Activated T-cell treated with anti-CD3 and anti-CD28 coated beads for 24 hours (primary cell): ENCODE measurements at regions not wholly inside any gene's neighbourhood (a gene's known extent, or its start where the extent isn't known, plus 50 kb on each side); places are given as distances from the start of the nearest gene placed in this dataset.
"Not testable (repeated sequence)": the region's sequence is repeated elsewhere in the genome, so short reads cannot be mapped to it uniquely, and the experiment has no call there.

Experiments used
- DNase-seq: peaks from one replicate; pipeline ENCODE4 v3.0.0-alpha.2; 2020; ENCODE audit warnings: low read depth

GRCh38 chr2:145010635-145011034, 490.7 kb upstream of the ZEB2 start:
- DNase-seq: no peak

GRCh38 chr2:145007960-145008263, 488.0 kb upstream of the ZEB2 start:
- DNase-seq: no peak

DNA sequence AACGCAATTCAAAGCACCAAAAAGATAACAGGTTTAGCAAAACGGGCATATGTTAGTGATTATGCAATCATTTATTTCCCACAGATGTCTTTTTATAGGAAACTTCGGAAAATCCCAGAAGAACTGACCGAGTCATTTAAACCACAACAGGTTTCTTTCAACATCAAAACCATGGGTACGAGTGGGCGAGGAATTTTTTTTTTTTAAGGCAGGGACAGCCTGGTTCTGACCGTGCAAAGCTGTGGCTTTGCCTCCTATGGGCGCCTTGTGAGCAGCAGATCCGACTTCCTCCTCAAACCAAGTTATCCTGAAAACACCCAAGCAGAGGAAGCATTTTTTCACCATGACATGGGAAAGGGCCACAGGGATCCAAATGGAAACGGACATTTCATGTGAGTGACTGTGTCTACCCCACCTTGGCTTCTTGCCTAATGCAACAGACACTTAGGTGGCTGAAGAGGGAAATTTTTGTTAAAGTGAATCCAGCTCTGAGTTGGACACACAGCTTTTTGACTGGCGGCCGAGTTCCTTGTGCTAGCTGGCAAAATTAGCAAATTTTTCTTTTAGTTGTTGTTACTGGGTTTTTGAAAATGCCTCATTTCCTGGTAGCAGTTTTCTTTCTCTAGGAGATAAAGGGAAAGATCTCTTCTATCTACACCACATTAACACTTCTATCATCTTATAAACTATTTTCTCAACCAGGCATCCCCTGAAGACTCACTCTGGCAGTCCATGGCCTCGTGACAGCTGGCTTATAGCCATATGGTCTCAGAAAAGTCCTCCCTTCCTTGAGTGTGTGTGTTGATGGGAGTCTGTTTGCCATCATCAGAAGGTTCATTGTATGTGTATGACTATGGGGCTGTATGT, 487.4 kb upstream of the ZEB2 start:
- no peak for DNase-seq

DNA sequence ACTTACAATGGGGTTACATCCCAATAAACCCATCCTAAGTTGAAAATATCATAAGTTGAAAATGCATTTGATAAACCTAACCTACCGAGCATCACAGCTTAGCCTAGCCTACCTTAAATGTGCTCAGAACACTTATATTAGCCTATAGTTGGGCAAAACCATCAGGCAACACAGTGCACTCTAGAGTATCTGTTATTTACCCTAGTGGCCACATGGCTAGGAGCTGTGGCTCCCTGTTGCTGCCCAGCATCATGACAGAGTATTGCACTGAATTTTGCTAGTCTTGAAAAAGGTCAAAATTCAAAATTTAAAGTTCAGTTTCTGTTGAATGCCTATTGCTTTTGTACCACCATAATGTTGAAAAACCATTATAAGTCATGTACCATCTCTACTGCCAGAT, 482.7 kb upstream of the ZEB2 start:
- no peak for DNase-seq

GRCh38 chr2:145000376-145000775, 480.5 kb upstream of the ZEB2 start:
- no peak for DNase-seq

GRCh38 chr2:144999936-145000335, 480.0 kb upstream of the ZEB2 start:
- no peak for DNase-seq

DNA sequence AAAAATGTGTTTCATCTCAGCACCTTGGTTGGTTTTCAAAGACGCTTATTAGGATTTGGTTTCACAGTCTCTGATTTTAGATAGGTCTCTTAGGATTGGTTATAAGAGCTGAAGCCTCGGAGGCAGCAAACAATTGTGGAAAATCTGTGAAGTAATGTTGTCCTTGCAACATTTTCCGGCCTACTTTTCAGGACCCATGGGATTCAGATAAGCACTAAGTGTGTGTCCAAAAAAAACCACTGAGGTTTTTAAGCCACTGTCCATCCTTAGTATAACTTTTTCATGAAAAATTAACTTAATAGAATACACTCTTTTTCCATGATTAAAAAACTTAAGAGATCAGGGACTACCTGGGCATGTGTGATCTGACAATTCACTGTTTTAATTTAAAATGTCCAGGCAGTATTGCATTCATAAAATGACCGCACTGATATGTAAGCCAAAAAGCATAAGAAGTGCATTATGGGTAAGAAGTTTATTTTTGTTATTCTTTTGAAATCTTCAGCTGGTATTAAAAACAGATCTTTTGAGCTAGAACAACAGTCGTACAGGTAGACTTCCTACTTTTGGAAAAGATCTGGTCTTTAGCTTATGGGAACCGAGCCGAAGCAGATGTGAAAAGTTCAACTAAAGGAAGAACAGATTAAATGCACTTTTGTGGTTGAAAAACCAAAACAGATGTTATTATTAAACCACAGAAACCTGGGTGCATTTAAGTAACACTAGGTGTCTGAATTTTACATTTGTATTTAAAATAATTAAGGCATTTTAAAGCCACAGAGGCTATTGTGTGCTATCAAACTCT, 479.4 kb upstream of the ZEB2 start:
- DNase-seq: no peak

DNA sequence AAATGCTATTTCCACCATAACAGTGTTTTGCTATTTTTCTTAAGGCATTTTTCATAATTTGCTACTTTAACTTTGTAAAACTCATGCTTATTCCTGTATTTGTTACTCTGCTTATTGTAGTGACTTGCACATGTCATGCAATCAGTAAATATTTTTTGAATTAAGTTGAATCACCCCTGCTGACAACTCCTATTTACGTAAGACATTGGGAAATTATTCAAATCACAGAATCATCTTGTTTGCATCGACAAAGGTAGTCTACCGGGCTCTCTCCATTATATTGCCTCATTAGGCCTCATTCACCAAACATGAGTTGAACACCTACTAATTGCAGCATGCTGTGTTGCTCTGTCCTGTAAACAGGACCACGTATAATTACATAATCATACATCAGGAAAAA, 478.5 kb upstream of the ZEB2 start:
- no peak for DNase-seq

- DNase-seq: no peak
These were observed 476.4 kb upstream of the ZEB2 start for GRCh38 chr2:144996225-144996795.

DNA sequence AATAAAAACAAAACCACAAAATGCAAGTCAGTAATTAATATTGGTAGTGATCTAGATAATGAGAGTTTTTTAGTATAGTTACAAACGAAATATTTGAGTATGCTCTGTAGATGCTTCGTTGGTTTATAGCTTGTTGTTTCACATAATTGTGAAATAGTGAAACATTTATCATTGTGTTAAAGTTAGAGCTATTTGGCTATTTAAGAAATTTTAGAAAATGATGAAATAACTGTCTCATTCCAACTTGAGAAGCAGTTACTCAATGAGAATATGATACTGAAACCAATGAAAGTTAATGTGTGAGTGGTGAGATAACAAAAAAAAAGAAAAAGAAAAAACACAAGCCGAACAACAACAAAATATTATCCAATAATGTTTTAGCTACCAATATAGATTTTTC, 475.6 kb upstream of the ZEB2 start:
- no peak for DNase-seq

GRCh38 chr2:144990661-144991060, 470.7 kb upstream of the ZEB2 start:
- DNase-seq: no peak

- DNase-seq: no peak
These were observed 469.8 kb upstream of the ZEB2 start for GRCh38 chr2:144989579-144990270.

DNA sequence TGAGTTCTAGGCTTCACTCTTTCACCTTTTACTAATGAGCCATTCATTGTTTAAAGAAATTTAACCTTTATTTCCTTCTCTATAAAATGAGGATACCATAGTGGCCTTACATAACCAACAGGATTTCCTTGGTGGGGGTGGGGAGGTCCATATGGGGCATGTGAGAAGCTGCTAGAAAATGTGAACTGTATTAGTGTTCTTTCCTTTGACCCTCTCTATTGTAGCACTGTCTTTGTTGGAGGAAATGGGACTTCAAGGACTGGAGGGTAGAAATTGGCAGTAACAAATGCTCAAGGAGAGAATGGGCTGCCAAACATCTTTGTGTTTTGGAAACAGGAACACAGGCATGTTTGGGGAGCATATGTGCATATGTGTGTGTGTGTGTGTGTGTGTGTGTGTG, 468.7 kb upstream of the ZEB2 start:
- DNase-seq: no peak

GRCh38 chr2:144986691-144987090, 466.8 kb upstream of the ZEB2 start:
- no peak for DNase-seq

GRCh38 chr2:144984038-144984437, 464.1 kb upstream of the ZEB2 start:
- no peak for DNase-seq

DNA sequence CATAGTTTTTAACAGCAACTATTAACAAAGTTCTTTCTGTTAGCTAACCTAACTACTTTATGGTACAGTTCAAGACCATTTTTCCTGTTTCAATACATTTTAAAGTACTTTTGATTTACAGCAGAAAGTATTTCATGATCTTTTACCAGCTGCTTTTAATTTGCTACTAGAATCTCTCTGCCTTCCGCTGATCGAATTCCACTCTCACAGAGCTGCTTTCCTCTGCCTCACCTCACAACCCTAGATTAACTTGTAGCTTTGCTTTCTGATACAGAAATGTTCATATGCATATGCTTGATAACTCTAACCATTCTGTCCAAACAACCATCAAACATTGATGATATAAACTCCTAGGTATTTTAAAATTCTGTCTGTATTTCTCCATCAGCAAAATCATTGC, 463.2 kb upstream of the ZEB2 start:
- DNase-seq: no peak

DNA sequence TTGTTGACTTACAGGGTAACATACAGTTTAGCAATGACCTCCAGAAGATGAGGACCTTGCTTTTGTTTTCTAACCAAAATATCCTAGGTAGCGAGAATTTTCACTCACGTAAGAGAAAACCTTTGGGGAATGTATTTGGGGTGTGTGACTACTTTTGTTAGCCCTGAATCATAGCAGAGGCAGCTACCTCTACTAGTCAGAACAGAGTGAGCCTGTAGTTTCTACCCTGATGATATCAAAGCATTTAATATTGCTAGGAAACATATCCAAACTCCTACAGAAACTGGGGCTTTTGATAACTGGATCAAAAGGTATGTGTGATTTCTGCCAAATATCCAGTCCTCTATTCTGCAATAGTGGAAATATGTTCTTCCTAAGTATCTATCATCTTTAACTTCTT, 462.6 kb upstream of the ZEB2 start:
- no peak for DNase-seq

DNA sequence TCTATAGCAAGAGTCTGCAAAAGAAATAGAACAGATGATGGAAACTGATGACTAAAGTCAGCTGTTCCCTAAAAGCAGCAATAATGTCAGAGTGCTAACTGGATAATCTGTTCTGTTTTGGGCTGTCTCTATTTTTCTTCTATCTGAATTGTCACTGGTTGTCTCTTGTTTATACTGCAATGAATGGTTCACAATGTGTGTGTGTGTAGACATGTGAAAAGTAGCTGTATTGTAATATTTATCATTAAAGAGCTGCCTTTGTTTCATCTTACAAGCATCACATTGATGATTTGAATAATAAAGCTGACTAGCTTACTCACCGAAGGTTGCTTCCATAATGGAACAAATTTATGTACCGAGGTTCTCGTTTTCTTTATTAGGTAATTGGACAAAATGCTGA, 456.0 kb upstream of the ZEB2 start:
- DNase-seq: no peak

- DNase-seq: no peak
These were observed 452.8 kb upstream of the ZEB2 start for GRCh38 chr2:144972676-144973075.

DNA sequence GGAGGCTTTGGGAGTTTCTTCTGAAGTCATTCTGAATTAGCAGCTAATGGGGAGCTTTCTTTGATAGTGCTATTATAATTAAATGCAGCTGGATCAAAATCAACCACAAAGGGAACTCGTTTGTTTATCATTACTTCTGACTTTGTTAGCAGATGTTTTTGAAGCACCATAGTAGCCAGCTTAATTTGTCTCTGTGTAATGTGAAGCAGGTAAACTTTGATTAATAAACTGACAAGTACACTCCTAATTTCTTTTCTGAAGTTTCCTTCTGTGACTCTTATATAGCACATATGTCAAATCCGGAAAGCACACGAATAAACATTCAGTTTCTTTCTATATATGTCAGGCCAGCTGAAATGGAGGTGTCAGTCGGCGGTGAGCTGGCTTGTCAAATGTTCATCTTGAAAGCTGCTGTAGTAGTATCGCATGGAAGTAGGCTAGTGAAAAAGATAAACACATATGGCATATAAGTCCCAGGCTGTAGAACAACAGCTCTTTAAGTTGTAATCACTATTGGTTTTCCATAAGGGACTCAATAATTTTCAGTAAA, 451.9 kb upstream of the ZEB2 start:
- DNase-seq: no peak

- DNase-seq: not testable (repeated sequence)
These were observed 450.5 kb upstream of the ZEB2 start for GRCh38 chr2:144970410-144970809.

DNA sequence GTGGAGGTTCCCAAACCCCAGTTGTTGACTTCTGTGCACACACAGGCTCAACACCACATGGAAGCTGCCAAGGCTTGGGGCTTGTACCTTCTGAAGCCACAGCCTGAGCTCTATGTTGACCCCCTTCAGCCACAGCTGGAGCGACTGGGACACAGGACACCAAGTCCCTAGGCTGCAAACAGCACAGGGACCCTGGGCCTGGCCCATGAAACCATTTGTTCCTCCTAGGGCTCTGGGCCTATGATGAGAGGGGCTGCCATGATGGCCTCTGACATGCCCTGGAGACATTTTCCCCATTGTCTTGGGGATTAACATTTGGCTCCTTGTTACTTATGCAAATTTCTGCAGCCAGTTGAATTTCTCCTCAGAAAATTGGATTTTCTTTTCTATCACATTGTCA, 449.6 kb upstream of the ZEB2 start:
- DNase-seq: not testable (repeated sequence)
